HEK293T (cell line): ENCODE measurements at regions not wholly inside any gene's neighbourhood (a gene's known extent, or its start where the extent isn't known, plus 50 kb on each side); places are given as distances from the start of the nearest gene placed in this dataset.

Experiments
- ARNT ChIP-seq: fragments of 450-650 bp; IDR thresholded peaks from 2 replicates; pipeline ENCODE4 v1.6.1; 2017; ENCODE audit warnings: mild to moderate bottlenecking
- BHLHE40 ChIP-seq: fragments of 450-650 bp; IDR thresholded peaks from 2 replicates; pipeline ENCODE4 v1.6.1; 2016; ENCODE audit warnings: mild to moderate bottlenecking, moderate library complexity, borderline replicate concordance
- ELF4 ChIP-seq: fragments of 450-650 bp; IDR thresholded peaks from 2 replicates; pipeline ENCODE4 v1.6.1; 2017; ENCODE audit warnings: antibody characterized with exemption
- FOXA1 ChIP-seq: fragments of 450-650 bp; IDR thresholded peaks from 2 replicates; pipeline ENCODE4 v1.6.1; 2016; ENCODE audit warnings: mild to moderate bottlenecking
- FOXM1 ChIP-seq: fragments of 450-650 bp; IDR thresholded peaks from 2 replicates; pipeline ENCODE4 v1.6.1; 2017; ENCODE audit warnings: mild to moderate bottlenecking, borderline replicate concordance
- LEF1 ChIP-seq: fragments of 450-650 bp; IDR thresholded peaks from 2 replicates; pipeline ENCODE4 v1.6.1; 2017; ENCODE audit warnings: mild to moderate bottlenecking, borderline replicate concordance
- PKNOX1 ChIP-seq: fragments of 450-650 bp; IDR thresholded peaks from 2 replicates; pipeline ENCODE4 v1.6.1; 2016
- SP1 ChIP-seq: fragments of 450-650 bp; IDR thresholded peaks from 2 replicates; pipeline ENCODE4 v1.6.1; 2017
- SUZ12 ChIP-seq: fragments of 450-650 bp; IDR thresholded peaks from 2 replicates; pipeline ENCODE4 v1.6.1; 2016; ENCODE audit warnings: mild to moderate bottlenecking

GRCh38 chr7:27364344-27364758 is 121.7 kb downstream of the EVX1 start:
- no peak for TF ChIP-seq PKNOX1
- no peak for TF ChIP-seq SP1
- TF ChIP-seq ELF4: no peak
- TF ChIP-seq ARNT: no peak
- TF ChIP-seq SUZ12: no peak
- TF ChIP-seq FOXA1: no peak
- no peak for TF ChIP-seq BHLHE40
- no peak for TF ChIP-seq FOXM1
- TF ChIP-seq LEF1: no peak
